ENCODE measurements at regions not wholly inside any gene's neighbourhood (a gene's known extent, or its start where the extent isn't known, plus 50 kb on each side); places are given as distances from the start of the nearest gene placed in this dataset.
"Not testable (repeated sequence)": the region's sequence is repeated elsewhere in the genome, so short reads cannot be mapped to it uniquely, and the experiment has no call there.

- ChIA-PET POLR2A (no interaction called here), CTCF (no interaction called here)
- no peak overlapping the region for H3K4me3 ChIP-seq (ENCODE audit: low read depth, low read length)
- TF ChIP-seq CTCF (IDR thresholded peaks at IDR 0.05; ENCODE audit: insufficient read depth, low read length, missing control alignments) = no peak
- no peak for DNase-seq (ENCODE audit: low read depth, low spot score)
Observed at GRCh38 chr13:82070416-82070815, 1729.5 kb upstream of the SPRY2 start.

- DNase-seq (ENCODE audit: low read depth, low spot score) = no peak
- ChIA-PET POLR2A (no interaction called here), CTCF (no interaction called here)
- no peak overlapping the region for H3K4me3 ChIP-seq (ENCODE audit: low read depth, low read length)
- no peak for TF ChIP-seq CTCF (IDR thresholded peaks at IDR 0.05; ENCODE audit: insufficient read depth, low read length, missing control alignments)
Observed at GRCh38 chr13:82062772-82063171, 1721.8 kb upstream of the SPRY2 start.

GRCh38 chr13:82058364-82058763 lies 1717.4 kb upstream of the SPRY2 start:
- ChIA-PET CTCF (no interaction called here), POLR2A (no interaction called here)
- no peak overlapping the region for H3K4me3 ChIP-seq (ENCODE audit: low read depth, low read length)
- no peak for DNase-seq (ENCODE audit: low read depth, low spot score)
- TF ChIP-seq CTCF (IDR thresholded peaks at IDR 0.05; ENCODE audit: insufficient read depth, low read length, missing control alignments) = no peak

DNA sequence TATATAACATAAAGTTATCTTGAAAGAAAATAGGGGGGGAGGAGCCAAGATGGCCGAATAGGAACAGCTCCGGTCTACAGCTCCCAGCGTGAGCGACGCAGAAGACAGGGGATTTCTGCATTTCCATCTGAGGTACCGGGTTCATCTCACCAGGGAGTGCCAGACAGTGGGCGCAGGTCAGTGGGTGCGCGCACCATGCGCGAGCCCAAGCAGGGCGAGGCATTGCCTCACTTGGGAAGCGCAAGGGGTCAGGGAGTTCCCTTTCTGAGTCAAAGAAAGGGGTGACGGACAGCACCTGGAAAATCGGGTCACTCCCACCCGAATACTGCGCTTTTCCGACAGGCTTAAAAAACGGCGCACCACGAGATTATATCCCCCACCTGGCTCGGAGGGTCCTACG lies 1704.4 kb upstream of the SPRY2 start:
- H3K4me3 ChIP-seq (ENCODE audit: low read depth, low read length); CTCF ChIA-PET; POLR2A ChIA-PET; DNase-seq (ENCODE audit: low read depth, low spot score): not testable (repeated sequence)

- CTCF ChIA-PET = no interaction called here
- no peak for DNase-seq (ENCODE audit: low read depth, low spot score)
- TF ChIP-seq CTCF (IDR thresholded peaks at IDR 0.05; ENCODE audit: insufficient read depth, low read length, missing control alignments) = no peak
- POLR2A ChIA-PET = no interaction called here
- H3K4me3 ChIP-seq (ENCODE audit: low read depth, low read length) = no peak overlapping the region
Observed at GRCh38 chr13:82036602-82037001, 1695.7 kb upstream of the SPRY2 start.

- no peak for TF ChIP-seq CTCF (IDR thresholded peaks at IDR 0.05; ENCODE audit: insufficient read depth, low read length, missing control alignments)
- DNase-seq (ENCODE audit: low read depth, low spot score) = no peak
- no peak overlapping the region for H3K4me3 ChIP-seq (ENCODE audit: low read depth, low read length)
- CTCF ChIA-PET = no interaction called here
- POLR2A ChIA-PET = no interaction called here
Observed at GRCh38 chr13:82011355-82011754, 1670.4 kb upstream of the SPRY2 start.

DNA sequence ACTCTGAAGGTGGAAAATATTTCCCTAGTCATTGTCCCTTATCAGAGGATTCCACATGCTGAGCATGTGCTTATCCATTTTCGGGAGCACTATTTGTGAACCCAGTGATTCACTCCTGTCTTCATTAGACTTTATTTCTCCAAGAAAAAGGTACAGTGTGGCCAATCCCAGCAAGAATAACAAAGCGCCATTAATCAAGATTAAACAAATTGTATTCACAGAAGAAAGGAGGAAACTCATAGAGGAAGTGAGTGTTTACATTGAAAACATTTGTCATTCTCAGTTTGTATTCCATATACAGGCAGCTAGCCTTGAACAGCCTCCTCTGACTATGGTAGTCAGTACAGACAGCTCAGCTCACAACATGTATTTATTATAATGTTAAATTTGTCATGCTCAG lies 1669.9 kb upstream of the SPRY2 start:
- CTCF ChIA-PET = no interaction called here
- no peak for DNase-seq (ENCODE audit: low read depth, low spot score)
- POLR2A ChIA-PET = no interaction called here
- TF ChIP-seq CTCF (IDR thresholded peaks at IDR 0.05; ENCODE audit: insufficient read depth, low read length, missing control alignments) = no peak
- no peak overlapping the region for H3K4me3 ChIP-seq (ENCODE audit: low read depth, low read length)
